Mammary epithelial cell (primary cell): ENCODE measurements at regions not wholly inside any gene's neighbourhood (a gene's known extent, or its start where the extent isn't known, plus 50 kb on each side); places are given as distances from the start of the nearest gene placed in this dataset.

ENCODE experiments used
- EZH2 ChIP-seq: IDR thresholded peaks from 2 replicates; pipeline ENCODE4 v1.6.1; 2012; ENCODE audit warnings: low read length, inconsistent platforms, borderline replicate concordance
- TF ChIP-seq, protein P1 (sequence below), 2 donors: IDR thresholded peaks in 1 of 2; conservative IDR thresholded peaks in 1 of 2; 2 replicates each; pipeline ENCODE4 v1.5.1; 2011 to 2012; ENCODE audit warnings: inconsistent platforms in 2 of 2, low read length in 2 of 2, mild to moderate bottlenecking in 2 of 2, control low read depth in 1 of 2, low read depth in 1 of 2; ENCODE audit not compliant: insufficient read depth in 1 of 2; ENCODE audit errors: extremely low read depth in 1 of 2

DNA sequence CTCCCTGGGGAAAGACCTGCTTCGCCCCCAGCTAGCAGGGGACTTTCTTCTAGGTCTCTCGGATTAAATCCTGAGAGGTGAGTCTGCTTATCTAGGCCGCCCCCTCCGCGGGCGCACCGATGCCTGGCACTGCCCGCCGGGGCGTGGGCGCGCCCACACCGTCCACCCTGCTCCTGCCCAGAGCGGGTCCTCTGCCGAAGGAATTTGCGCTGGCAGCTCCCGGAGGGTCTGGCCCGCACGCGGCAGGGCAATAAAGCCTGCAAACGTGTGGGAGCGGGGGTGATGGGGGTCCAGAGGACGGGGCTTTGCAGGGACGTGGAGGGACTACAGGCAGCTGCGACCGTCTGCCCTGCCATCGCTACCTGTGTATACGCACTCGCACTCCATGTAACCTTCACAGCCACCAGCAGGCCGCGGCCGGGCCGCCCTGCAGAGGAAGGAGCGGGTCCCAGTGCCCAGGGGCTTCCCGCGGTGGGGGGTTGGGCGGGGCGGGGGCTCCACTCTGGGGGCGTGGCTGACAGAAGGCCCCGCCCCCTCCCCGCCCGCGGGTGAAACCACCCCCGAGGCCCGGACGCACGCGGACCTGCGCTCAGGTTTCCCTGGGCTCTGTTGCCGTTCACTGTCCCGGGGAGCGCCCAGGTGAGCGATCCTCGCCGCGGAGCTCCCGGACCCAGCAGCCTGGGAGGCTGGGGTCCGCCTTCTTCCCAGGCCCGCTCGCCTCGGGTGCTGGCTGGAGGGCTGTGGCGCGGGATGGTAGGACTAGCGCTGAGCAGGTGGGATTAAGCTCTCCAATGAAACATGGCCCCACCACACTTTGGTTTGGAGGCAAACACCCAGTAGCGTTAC is 174.5 kb upstream of the HS6ST1 start:
- TF ChIP-seq, protein P1, sequence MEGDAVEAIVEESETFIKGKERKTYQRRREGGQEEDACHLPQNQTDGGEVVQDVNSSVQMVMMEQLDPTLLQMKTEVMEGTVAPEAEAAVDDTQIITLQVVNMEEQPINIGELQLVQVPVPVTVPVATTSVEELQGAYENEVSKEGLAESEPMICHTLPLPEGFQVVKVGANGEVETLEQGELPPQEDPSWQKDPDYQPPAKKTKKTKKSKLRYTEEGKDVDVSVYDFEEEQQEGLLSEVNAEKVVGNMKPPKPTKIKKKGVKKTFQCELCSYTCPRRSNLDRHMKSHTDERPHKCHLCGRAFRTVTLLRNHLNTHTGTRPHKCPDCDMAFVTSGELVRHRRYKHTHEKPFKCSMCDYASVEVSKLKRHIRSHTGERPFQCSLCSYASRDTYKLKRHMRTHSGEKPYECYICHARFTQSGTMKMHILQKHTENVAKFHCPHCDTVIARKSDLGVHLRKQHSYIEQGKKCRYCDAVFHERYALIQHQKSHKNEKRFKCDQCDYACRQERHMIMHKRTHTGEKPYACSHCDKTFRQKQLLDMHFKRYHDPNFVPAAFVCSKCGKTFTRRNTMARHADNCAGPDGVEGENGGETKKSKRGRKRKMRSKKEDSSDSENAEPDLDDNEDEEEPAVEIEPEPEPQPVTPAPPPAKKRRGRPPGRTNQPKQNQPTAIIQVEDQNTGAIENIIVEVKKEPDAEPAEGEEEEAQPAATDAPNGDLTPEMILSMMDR (conservative IDR thresholded peaks at IDR 0.05 in 1 of 2, IDR thresholded peaks at IDR 0.05 in 1 of 2; ENCODE audit: extremely low read depth in 1 of 2, insufficient read depth in 1 of 2, low read depth in 1 of 2, low read length in 2 of 2) = no peak
- TF ChIP-seq EZH2 = no peak
